Psoas muscle (tissue), 7 donors: ENCODE measurements at regions not wholly inside any gene's neighbourhood (a gene's known extent, or its start where the extent isn't known, plus 50 kb on each side); places are given as distances from the start of the nearest gene placed in this dataset.

Experiments
- ATAC-seq, 4 donors: fragments of 200-7000 bp; cut with Tn5 transposase; one replicate each; pipeline ENCODE4 v1.9.1; 2020; ENCODE audit warnings: moderate library complexity in 3 of 4, mild to moderate bottlenecking in 2 of 4
- DNase-seq, 2 donors: peaks; one replicate each; pipeline ENCODE4 v3.0.0-alpha.2; 2020
- H3K27ac ChIP-seq: fragments of 200-600 bp; one replicate; pipeline ENCODE4 v1.8.0; 2022
- H3K27me3 ChIP-seq, 3 donors: fragments of 200-600 bp in 1 of 3; one replicate each; pipeline versions ENCODE4 v1.6.1 to v1.8.0; 2013 to 2022; ENCODE audit warnings: low read length in 2 of 3, mild to moderate bottlenecking in 2 of 3, moderate library complexity in 1 of 3; ENCODE audit not compliant: insufficient read depth in 3 of 3
- H3K36me3 ChIP-seq, 2 donors: fragments of 200-600 bp in 1 of 2; one replicate each; pipeline versions ENCODE4 v1.6.1 to v1.8.0; 2013 to 2022; ENCODE audit warnings: low read depth in 1 of 2, mild to moderate bottlenecking in 1 of 2, moderate library complexity in 1 of 2; ENCODE audit not compliant: insufficient read depth in 1 of 2
- H3K4me1 ChIP-seq: fragments of 200-600 bp; one replicate; pipeline ENCODE4 v1.8.0; 2022
- H3K4me3 ChIP-seq: fragments of 200-600 bp; one replicate; pipeline ENCODE4 v1.8.0; 2022; ENCODE audit warnings: mild to moderate bottlenecking
- H3K9me3 ChIP-seq: fragments of 200-600 bp; one replicate; pipeline ENCODE4 v1.8.0; 2022
- CTCF ChIP-seq: fragments of 200-600 bp; IDR thresholded peaks from one replicate; pipeline ENCODE4 v1.8.0; 2022; ENCODE audit warnings: antibody characterized with exemption
- WGBS, 3 donors: extraction: QIAGEN DNeasy Blood & Tissue Kit; methylation state at CpG; one replicate each; pipeline versions ENCODE4 v1.1.6 to v1.1.7; 2013; 5-methylcytosine and 5-hydroxymethylcytosine counted together
- intact Hi-C, 2 donors: fragments of 100-400 bp; cut with DNase I; formaldehyde crosslinking; loops; one replicate each; pipeline versions ENCODE4 v1.11.0 to v1.14.2; 2022
- donor health status: healthy with polysubstance abuse.
- donor health status: DM: no; HTN: no; CAD: no; lungs with moderate emphysema.
- donor health status: Bipolar disorder and iron deficiency.
- donor health status: healthy.
- donor health status: DM: yes; HTN: yes; CAD: no.
- donor health status: DM: no; HTN: no; CAD: no.
- donor health status: DM: yes; HTN: yes; CAD: no.

GRCh38 chr1:79667166-79667565 lies 660.6 kb upstream of the ADGRL4 start:
- no peak for ATAC-seq
- H3K36me3 ChIP-seq: no peaks in the 10 kb centered on the region
- no peak for TF ChIP-seq CTCF
- no peaks in the 10 kb centered on the region for H3K27me3 ChIP-seq
- 82 to 89% (median 83%) methylated on average over 2 of the region's 2 CpGs for WGBS, 3 donors
- H3K9me3 ChIP-seq: no peaks in the 10 kb centered on the region
- intact Hi-C loops: no loop called here
- H3K27ac ChIP-seq: no peak overlapping the region
- no peak for DNase-seq
- H3K4me1 ChIP-seq: no peaks in the 10 kb centered on the region
- H3K4me3 ChIP-seq: no peak overlapping the region

GRCh38 chr1:79663916-79664315 lies 657.4 kb upstream of the ADGRL4 start:
- no peaks in the 10 kb centered on the region for H3K4me1 ChIP-seq
- 66 to 69% (median 68%) methylated on average over 2 of the region's 2 CpGs for WGBS, 3 donors
- TF ChIP-seq CTCF: no peak
- H3K4me3 ChIP-seq: no peak overlapping the region
- H3K36me3 ChIP-seq: no peaks in the 10 kb centered on the region
- no peaks in the 10 kb centered on the region for H3K9me3 ChIP-seq
- ATAC-seq (no peak), DNase-seq (no peak)
- no peaks in the 10 kb centered on the region for H3K27me3 ChIP-seq
- no peak overlapping the region for H3K27ac ChIP-seq
- intact Hi-C loops: no loop called here

GRCh38 chr1:79662596-79662995 lies 656.1 kb upstream of the ADGRL4 start:
- no peak for ATAC-seq
- WGBS, 3 donors: 25 to 47% (median 45%) methylated on average over 1 of the region's 1 CpG
- H3K36me3 ChIP-seq: no peaks in the 10 kb centered on the region

DNA sequence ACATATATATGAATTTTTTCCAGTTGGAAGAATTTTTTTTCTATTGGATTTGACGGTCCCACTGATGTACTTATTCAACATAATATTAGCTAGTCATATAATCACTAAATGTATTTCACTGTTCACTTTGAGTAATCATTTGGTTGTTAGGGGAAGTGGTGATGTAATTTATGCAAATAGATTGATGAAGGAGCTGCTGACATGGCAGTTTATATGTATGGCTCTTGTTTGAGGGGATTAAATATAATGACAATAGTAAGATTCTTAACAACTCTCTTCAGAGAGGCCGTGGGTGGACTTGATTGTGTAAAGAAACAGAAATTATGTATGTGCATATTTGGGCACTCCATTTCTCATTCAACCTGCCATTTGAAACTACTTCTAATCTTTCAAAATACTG lies 653.6 kb upstream of the ADGRL4 start:
- 84 to 91% (median 87%) methylated on average over 2 of the region's 2 CpGs for WGBS, 3 donors
- intact Hi-C loops: no loop called here
- TF ChIP-seq CTCF: no peak
- Histone ChIP-seq H3K4me3 (no peak overlapping the region), H3K9me3 (no peaks in the 10 kb centered on the region), H3K27me3 (no peaks in the 10 kb centered on the region), H3K27ac (no peak overlapping the region), H3K4me1 (no peaks in the 10 kb centered on the region), H3K36me3 (no peaks in the 10 kb centered on the region)
- no peak for DNase-seq
- ATAC-seq: no peak

More at GRCh38 chr1:79662596-79662995, 656.1 kb upstream of the ADGRL4 start:
- no peak overlapping the region for H3K4me3 ChIP-seq
- intact Hi-C loops: no loop called here
- H3K9me3 ChIP-seq: no peaks in the 10 kb centered on the region
- no peak overlapping the region for H3K27ac ChIP-seq
- no peaks in the 10 kb centered on the region for H3K4me1 ChIP-seq
- DNase-seq: no peak
- no peaks in the 10 kb centered on the region for H3K27me3 ChIP-seq
- no peak for TF ChIP-seq CTCF

DNA sequence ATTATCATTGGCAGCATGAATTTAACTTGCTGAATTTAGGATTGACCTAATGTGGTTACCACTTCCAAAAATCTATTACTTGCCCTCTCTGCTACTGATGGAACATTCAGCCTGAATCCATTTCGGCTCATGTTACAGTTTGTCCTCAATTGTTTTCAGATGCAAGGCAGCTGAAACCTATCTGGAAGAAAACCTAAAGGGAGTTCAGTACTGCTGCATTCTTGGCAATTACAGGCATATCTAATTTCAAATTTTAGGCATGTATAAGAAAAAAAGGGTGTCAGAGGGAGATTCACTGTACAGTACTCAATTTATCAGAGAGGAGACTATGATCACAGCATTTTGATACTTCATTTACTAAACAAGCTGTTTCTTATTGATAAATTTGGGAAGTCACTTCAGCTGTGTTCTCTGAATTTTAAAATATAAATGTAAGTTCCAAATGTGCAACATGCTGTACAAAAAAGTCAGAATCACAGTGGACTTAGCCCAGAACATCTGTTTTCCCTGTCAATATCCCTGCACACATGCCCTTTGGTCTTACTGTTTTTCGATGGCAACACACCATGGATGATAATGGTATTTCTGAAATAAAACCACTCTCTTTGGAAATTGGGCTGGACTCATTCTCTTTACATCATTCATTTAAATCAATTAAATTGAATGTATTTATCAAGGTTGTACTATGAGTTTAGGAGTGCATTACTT lies 651.6 kb upstream of the ADGRL4 start:
- TF ChIP-seq CTCF: no peak
- no peaks in the 10 kb centered on the region for H3K9me3 ChIP-seq
- no peak overlapping the region for H3K4me3 ChIP-seq
- no peaks in the 10 kb centered on the region for H3K36me3 ChIP-seq
- H3K4me1 ChIP-seq: no peaks in the 10 kb centered on the region
- ATAC-seq: no peak
- intact Hi-C loops: no loop called here
- H3K27ac ChIP-seq: no peak overlapping the region
- no peak for DNase-seq
- 21 to 27% (median 27%) methylated on average over 2 of the region's 2 CpGs for WGBS, 3 donors
- H3K27me3 ChIP-seq: no peaks in the 10 kb centered on the region
